ENCODE measurements at regions not wholly inside any gene's neighbourhood (a gene's known extent, or its start where the extent isn't known, plus 50 kb on each side); places are given as distances from the start of the nearest gene placed in this dataset.

DNA sequence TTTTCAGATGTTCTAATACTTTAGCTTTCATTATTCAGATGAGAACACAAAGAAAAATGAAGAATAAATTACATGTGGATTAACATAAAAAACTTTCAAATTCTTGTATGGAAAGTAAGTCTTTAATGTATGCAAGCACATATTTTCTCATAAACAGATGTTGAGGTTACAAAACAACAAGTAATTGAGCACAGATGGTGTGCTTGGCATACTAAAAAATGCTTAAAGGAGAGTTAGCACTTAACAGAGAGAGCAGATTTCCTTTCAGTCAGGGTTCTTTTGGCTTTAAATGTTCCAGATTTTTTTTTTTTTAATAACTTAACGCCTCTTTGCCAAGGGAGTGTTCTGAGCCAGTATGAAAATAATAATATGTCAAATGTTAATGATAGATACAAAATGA, 96.0 kb downstream of the RASSF9 start:
- no peak for TF ChIP-seq EZH2 (IDR thresholded peaks at IDR 0.05; ENCODE audit: low read depth)
- TF ChIP-seq, protein P1, sequence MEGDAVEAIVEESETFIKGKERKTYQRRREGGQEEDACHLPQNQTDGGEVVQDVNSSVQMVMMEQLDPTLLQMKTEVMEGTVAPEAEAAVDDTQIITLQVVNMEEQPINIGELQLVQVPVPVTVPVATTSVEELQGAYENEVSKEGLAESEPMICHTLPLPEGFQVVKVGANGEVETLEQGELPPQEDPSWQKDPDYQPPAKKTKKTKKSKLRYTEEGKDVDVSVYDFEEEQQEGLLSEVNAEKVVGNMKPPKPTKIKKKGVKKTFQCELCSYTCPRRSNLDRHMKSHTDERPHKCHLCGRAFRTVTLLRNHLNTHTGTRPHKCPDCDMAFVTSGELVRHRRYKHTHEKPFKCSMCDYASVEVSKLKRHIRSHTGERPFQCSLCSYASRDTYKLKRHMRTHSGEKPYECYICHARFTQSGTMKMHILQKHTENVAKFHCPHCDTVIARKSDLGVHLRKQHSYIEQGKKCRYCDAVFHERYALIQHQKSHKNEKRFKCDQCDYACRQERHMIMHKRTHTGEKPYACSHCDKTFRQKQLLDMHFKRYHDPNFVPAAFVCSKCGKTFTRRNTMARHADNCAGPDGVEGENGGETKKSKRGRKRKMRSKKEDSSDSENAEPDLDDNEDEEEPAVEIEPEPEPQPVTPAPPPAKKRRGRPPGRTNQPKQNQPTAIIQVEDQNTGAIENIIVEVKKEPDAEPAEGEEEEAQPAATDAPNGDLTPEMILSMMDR (conservative IDR thresholded peaks at IDR 0.05), result no peak

Data from PC-9 (cell line).